ENCODE measurements at regions not wholly inside any gene's neighbourhood (a gene's known extent, or its start where the extent isn't known, plus 50 kb on each side); places are given as distances from the start of the nearest gene placed in this dataset.

- Mint-ChIP-seq H3K9me3 (no peaks in the 10 kb centered on the region), H3K4me3 (no peak overlapping the region), H3K4me1 (peaks cover 7% of the 10 kb centered on the region), H3K36me3 (peaks cover 12% of the 10 kb centered on the region), H3K27me3 (no peaks in the 10 kb centered on the region), H3K27ac (no peak overlapping the region)
- no peak for ATAC-seq
These were observed 141.6 kb upstream of the MAX start for GRCh38 chr14:65243766-65244442.

DNA sequence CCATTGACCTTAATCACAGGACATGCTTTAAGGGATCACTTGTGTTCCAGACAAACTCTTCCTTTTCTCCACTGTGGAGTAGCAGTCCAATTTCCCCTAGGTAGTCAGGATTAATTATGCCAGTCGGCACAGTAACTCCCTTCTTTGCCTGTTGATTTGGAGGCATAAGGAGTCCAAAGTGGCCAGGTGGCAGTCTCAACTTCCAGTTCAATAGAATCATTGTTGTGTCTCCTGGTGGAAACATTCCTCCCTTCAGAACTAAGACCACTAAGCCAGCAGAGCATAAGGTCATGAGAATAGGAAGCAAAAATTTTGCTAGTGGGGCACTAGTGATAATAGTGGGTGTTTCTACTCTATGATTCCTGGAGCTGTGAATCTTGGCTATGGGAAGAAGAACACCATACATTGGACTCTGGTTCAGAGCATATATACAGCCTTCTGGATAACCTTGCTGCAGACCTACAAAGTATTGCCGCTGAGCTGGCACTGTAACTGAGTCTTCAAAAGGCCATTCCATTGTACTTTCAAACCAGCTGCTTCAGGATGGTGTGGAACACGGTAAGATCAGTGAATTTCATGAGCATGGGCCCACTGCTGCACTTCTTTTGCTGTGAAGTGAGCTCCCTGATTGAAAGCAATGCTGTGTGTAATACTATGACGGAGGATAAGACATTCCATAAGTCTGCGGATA lies 147.3 kb upstream of the MAX start:
- no peak overlapping the region for H3K4me3 Mint-ChIP-seq
- no peaks in the 10 kb centered on the region for H3K27me3 Mint-ChIP-seq

GRCh38 chr14:65250162-65250495 lies 147.8 kb upstream of the MAX start:
- Mint-ChIP-seq H3K27ac (no peak overlapping the region), H3K36me3 (peaks cover 22% of the 10 kb centered on the region), H3K27me3 (no peaks in the 10 kb centered on the region), H3K9me3 (no peaks in the 10 kb centered on the region), H3K4me1 (peaks cover 4% of the 10 kb centered on the region), H3K4me3 (no peak overlapping the region)
- no peak for ATAC-seq

More for the DNA sequence above, 147.3 kb upstream of the MAX start:
- Mint-ChIP-seq H3K27ac (no peak overlapping the region), H3K9me3 (no peaks in the 10 kb centered on the region), H3K4me1 (no peaks in the 10 kb centered on the region), H3K36me3 (peaks cover 22% of the 10 kb centered on the region)
- ATAC-seq, result no peak

DNA sequence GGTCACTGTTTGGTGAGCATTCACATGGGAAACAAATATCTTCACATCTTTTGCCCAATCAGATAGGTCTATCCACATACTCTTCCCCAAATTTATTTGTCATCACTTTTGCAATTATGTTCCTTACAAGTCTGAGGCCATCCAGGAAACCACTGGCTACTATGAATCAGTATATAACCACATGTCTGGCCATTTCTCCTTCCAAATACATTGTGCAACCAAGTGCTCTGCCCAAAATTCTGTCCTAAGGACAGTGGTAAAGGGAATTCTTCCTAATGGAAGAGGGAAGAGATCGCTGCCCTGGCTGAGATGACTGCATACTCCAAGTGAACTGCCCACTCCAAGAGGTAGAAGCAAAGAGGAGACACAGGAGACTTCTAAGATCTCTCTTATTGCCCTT lies 148.9 kb upstream of the MAX start:
- no peak overlapping the region for H3K27ac Mint-ChIP-seq

GRCh38 chr14:65252482-65253255 lies 150.4 kb upstream of the MAX start:
- no peak for ATAC-seq
- no peak overlapping the region for H3K27ac Mint-ChIP-seq
- H3K4me3 Mint-ChIP-seq, result no peak overlapping the region
- peaks cover 17% of the 10 kb centered on the region for H3K4me1 Mint-ChIP-seq
- no peaks in the 10 kb centered on the region for H3K9me3 Mint-ChIP-seq
- H3K36me3 Mint-ChIP-seq, result peaks cover 14% of the 10 kb centered on the region
- H3K27me3 Mint-ChIP-seq, result no peaks in the 10 kb centered on the region

More for the DNA sequence above, 148.9 kb upstream of the MAX start:
- Mint-ChIP-seq H3K27me3 (no peaks in the 10 kb centered on the region), H3K4me3 (no peak overlapping the region), H3K36me3 (peaks cover 17% of the 10 kb centered on the region), H3K9me3 (no peaks in the 10 kb centered on the region), H3K4me1 (peaks cover 15% of the 10 kb centered on the region)
- ATAC-seq, result no peak

DNA sequence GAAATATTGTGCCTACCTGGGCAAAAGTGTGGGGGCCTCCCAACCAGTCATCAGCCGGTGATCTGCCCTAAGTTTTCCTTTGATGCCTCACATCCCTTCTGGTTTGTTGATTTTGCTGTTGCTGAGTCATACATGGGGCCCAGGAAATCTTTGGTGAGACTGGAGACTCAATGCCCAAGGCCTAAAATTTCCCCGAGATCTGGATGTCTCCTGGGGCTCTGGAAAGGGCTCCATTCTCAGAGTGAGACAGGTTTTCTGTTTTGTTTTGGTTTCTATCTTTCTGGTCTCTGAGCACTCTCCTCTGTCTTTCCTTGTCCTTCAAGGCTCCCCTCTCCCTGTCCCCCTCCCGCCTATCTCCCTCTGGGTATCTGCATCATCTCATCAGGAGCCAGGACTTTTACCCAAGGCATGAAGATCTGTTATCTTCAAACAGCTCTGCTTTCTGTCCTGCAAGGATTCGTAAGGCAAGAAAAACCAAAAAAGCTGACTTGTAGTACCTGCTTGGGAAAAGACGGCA lies 152.8 kb upstream of the MAX start:
- H3K9me3 Mint-ChIP-seq, result no peaks in the 10 kb centered on the region
- no peak overlapping the region for H3K4me3 Mint-ChIP-seq
- peak overlapping the region; percentile 69 for H3K27ac Mint-ChIP-seq
- H3K4me1 Mint-ChIP-seq, result peaks cover 33% of the 10 kb centered on the region
- ATAC-seq, result no peak
- H3K27me3 Mint-ChIP-seq, result no peaks in the 10 kb centered on the region
- peaks cover 9% of the 10 kb centered on the region for H3K36me3 Mint-ChIP-seq

DNA sequence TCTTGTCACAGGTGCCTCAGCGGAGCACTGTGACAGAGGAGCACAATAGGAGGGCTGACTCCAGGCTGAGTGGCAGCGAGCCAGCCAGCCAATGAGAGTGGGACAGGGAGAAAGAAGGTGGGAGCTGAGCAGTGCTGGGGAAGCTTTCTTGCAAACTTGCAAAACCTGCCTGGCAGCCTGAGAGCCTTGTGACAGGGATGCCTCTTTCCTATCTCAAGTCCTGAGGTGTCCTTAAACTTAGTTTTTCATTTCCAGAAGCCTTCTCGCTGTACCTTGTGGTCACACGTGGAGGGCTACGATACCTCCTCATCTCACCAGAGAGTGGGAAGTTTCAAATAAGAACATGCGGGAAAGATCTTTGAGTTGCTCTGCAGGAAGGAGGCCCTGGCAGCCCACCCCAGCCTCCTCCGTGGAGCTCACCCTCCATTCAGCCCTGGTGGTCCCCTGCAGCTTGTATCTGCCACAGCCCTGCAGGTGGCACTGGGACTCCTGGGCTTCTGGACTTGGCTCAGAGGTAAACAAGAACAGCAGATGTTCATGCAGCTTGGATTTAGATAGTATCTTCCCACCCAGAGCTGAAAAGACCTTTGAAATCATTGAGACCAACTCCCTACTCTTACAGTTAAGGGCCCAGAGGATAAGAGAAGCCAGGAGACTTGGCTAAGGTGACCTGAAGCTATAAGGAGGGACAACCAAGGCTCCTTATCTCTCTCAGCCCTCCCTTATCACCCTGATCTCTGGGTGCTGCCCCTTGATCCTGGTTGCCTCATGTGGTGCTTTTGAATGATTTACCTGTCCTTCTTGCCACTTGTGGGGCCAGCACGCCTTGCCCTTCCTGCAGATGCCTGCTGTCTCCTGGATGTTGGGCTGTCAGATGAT lies 153.5 kb upstream of the MAX start:
- peaks cover 40% of the 10 kb centered on the region for H3K4me1 Mint-ChIP-seq
- no peak overlapping the region for H3K4me3 Mint-ChIP-seq
- ATAC-seq, result no peak
- H3K9me3 Mint-ChIP-seq, result no peaks in the 10 kb centered on the region
- peak overlapping the region; percentile 69 for H3K27ac Mint-ChIP-seq
- peaks cover 9% of the 10 kb centered on the region for H3K36me3 Mint-ChIP-seq
- no peaks in the 10 kb centered on the region for H3K27me3 Mint-ChIP-seq

GRCh38 chr14:65256714-65257113 lies 154.4 kb upstream of the MAX start:
- peaks cover 48% of the 10 kb centered on the region for H3K4me1 Mint-ChIP-seq
- H3K4me3 Mint-ChIP-seq, result no peak overlapping the region
- H3K27me3 Mint-ChIP-seq, result no peaks in the 10 kb centered on the region
- ATAC-seq, result no peak
- H3K36me3 Mint-ChIP-seq, result peaks cover 16% of the 10 kb centered on the region
- peak overlapping the region; percentile 69 for H3K27ac Mint-ChIP-seq
- H3K9me3 Mint-ChIP-seq, result peaks cover 3% of the 10 kb centered on the region

DNA sequence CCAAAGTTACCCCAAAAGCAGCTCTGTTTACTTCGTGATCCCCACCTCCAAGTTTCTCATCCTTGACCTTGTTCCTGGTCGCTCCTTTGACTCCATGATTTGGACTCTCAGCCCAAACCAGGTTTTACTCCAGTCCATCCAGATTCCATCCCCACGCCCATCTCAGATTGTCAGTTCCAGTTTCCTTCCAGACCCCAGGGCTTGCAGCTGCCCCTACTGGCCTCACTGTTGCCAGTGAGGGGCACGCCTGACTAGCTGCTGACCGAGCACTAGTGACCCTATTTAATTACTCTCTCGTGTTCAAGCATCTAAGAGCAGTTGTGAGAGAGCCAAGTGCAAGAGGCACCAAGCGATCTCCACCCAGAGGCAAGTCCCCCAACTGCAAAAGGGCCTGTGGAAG lies 155.1 kb upstream of the FUT8 start:
- no peak overlapping the region for H3K4me3 Mint-ChIP-seq
- H3K27me3 Mint-ChIP-seq, result no peaks in the 10 kb centered on the region
- peaks cover 16% of the 10 kb centered on the region for H3K36me3 Mint-ChIP-seq
- peaks cover 3% of the 10 kb centered on the region for H3K9me3 Mint-ChIP-seq
- peak overlapping the region; percentile 50 for H3K27ac Mint-ChIP-seq
- peaks cover 48% of the 10 kb centered on the region for H3K4me1 Mint-ChIP-seq
- ATAC-seq, result no peak

DNA sequence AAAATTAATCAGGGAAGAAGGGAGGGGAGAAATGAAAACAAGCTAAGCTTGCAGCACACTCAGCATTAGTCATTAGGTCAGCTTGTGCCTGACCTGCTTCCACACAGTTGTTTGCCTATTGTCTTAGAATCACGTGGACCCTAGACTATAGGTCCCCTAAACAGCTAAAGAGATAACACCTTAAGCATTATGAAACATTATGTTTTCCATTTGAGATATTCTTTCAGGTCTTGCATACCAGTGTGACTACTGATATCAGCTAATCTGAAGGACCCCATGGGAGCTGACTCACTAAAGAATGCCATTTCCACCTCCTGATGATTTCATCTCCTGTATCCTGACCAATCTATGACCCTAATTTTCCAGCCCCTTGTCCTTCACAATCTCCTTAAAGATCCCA lies 154.1 kb upstream of the FUT8 start:
- peak overlapping the region; percentile 44 for H3K27ac Mint-ChIP-seq
- no peak for ATAC-seq
- H3K4me1 Mint-ChIP-seq, result peaks cover 48% of the 10 kb centered on the region

GRCh38 chr14:65259000-65259399 lies 153.5 kb upstream of the FUT8 start:
- H3K27me3 Mint-ChIP-seq, result no peaks in the 10 kb centered on the region
- peaks cover 3% of the 10 kb centered on the region for H3K9me3 Mint-ChIP-seq
- no peak for ATAC-seq
- no peak overlapping the region for H3K4me3 Mint-ChIP-seq
- H3K4me1 Mint-ChIP-seq, result peaks cover 48% of the 10 kb centered on the region
- peak overlapping the region; percentile 44 for H3K27ac Mint-ChIP-seq
- H3K36me3 Mint-ChIP-seq, result peaks cover 7% of the 10 kb centered on the region

More for the DNA sequence above, 154.1 kb upstream of the FUT8 start:
- H3K27me3 Mint-ChIP-seq, result no peaks in the 10 kb centered on the region
- H3K36me3 Mint-ChIP-seq, result peaks cover 12% of the 10 kb centered on the region
- no peak overlapping the region for H3K4me3 Mint-ChIP-seq
- peaks cover 3% of the 10 kb centered on the region for H3K9me3 Mint-ChIP-seq

- Mint-ChIP-seq H3K9me3 (peaks cover 3% of the 10 kb centered on the region), H3K27ac (peak overlapping the region; percentile 60), H3K4me3 (no peak overlapping the region), H3K4me1 (peaks cover 38% of the 10 kb centered on the region), H3K36me3 (peaks cover 7% of the 10 kb centered on the region), H3K27me3 (no peaks in the 10 kb centered on the region)
- no peak for ATAC-seq
These were observed 151.7 kb upstream of the FUT8 start for GRCh38 chr14:65260786-65261185.

DNA sequence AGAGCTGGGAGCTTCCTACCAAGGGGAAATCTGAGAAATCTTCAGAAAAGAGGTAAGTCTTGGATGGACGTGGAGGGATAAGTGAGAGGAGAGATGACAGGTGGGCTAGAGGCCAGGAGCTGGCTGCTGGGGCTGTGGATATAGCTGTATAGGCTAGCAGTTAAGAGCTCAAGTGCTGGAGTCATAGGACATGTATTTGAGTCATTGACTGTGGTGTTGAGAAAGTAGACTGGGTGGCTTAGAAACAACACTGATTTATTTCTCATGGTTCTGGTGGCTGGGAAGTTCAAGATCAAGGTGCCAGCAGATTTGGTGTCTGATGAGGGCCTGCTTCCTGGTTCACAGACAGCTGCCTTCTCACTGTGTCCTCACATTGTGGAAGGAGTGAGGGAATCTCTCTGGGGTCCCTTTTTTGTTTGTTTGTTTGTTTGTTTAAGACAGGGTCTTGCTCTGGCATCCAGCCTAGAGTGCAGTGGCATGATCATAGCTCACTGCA lies 151.1 kb upstream of the FUT8 start:
- Mint-ChIP-seq H3K4me3 (no peak overlapping the region), H3K36me3 (peaks cover 7% of the 10 kb centered on the region), H3K27ac (peak overlapping the region; percentile 60), H3K9me3 (peaks cover 3% of the 10 kb centered on the region), H3K27me3 (no peaks in the 10 kb centered on the region), H3K4me1 (peaks cover 31% of the 10 kb centered on the region)
- ATAC-seq, result no peak

GRCh38 chr14:65261946-65262345 lies 150.6 kb upstream of the FUT8 start:
- Mint-ChIP-seq H3K27me3 (no peaks in the 10 kb centered on the region), H3K9me3 (peaks cover 3% of the 10 kb centered on the region), H3K27ac (peak overlapping the region; percentile 60), H3K4me3 (no peak overlapping the region), H3K36me3 (peaks cover 7% of the 10 kb centered on the region), H3K4me1 (peaks cover 34% of the 10 kb centered on the region)
- ATAC-seq, result no peak

All from stimulated activated memory B cell treated with anti-CD40 and anti-IgM and Interleukin-4, amounts not matched to agents 10 μg/mL and 1 μg/mL and 100 μg/mL, for 72 hours (primary cell).